Sigmoid colon (tissue), 6 donors: ENCODE measurements at regions not wholly inside any gene's neighbourhood (a gene's known extent, or its start where the extent isn't known, plus 50 kb on each side); places are given as distances from the start of the nearest gene placed in this dataset.

Experiments used
- DNase-seq: peaks from one replicate; pipeline ENCODE4 v3.0.0-alpha.2; 2019
- H3K27ac ChIP-seq, 4 donors: fragments of 200-600 bp; sonication (generic); one replicate each; pipeline ENCODE4 v1.5.1; 2016 to 2019; ENCODE audit warnings: mild to moderate bottlenecking in 1 of 4
- H3K27me3 ChIP-seq, 3 donors: fragments of 200-600 bp; sonication (generic); one replicate each; pipeline ENCODE4 v1.5.1; 2019; ENCODE audit warnings: mild to moderate bottlenecking in 1 of 3
- H3K36me3 ChIP-seq, 4 donors: fragments of 200-600 bp; sonication (generic); one replicate each; pipeline ENCODE4 v1.5.1; 2016 to 2019
- H3K4me1 ChIP-seq, 4 donors: fragments of 200-600 bp; sonication (generic); one replicate each; pipeline ENCODE4 v1.5.1; 2017 to 2019
- H3K4me3 ChIP-seq, 4 donors: fragments of 200-600 bp; sonication (generic); one replicate each; pipeline ENCODE4 v1.5.1; 2017 to 2019; ENCODE audit warnings: mild to moderate bottlenecking in 2 of 4, moderate library complexity in 1 of 4
- H3K9me3 ChIP-seq, 4 donors: fragments of 200-600 bp in 3 of 4; sonication (generic) in 3 of 4; one replicate each; pipeline versions ENCODE4 v1.5.1 to v1.6.1; 2013 to 2019
- EP300 ChIP-seq, 4 donors: sonication (generic); formaldehyde crosslinking; IDR thresholded peaks; one replicate each; pipeline ENCODE4 v1.6.1; 2017; ENCODE audit warnings: antibody characterized with exemption in 4 of 4
- POLR2A ChIP-seq, 2 donors: fragments of 450-650 bp; IDR thresholded peaks; one replicate each; pipeline ENCODE4 v1.6.1; 2016; ENCODE audit warnings: antibody characterized with exemption in 2 of 2, mild to moderate bottlenecking in 2 of 2, moderate library complexity in 2 of 2
- POLR2AphosphoS5 ChIP-seq, 4 donors: sonication (generic); formaldehyde crosslinking; IDR thresholded peaks; one replicate each; pipeline ENCODE4 v1.6.1; 2017; ENCODE audit warnings: antibody characterized with exemption in 4 of 4
- WGBS, 2 donors: extraction: QIAGEN DNeasy Blood & Tissue Kit; methylation state at CpG; one replicate each; pipeline ENCODE4 v1.1.7; 2013; 5-methylcytosine and 5-hydroxymethylcytosine counted together
- intact Hi-C: fragments of 100-400 bp; cut with DNase I; formaldehyde crosslinking; loops from one replicate; pipeline ENCODE4 v1.15.1; 2023
- TF ChIP-seq, protein P1 (sequence below), 4 experiments: fragments of 450-650 bp in 3 of 4; fragments of 200-600 bp in 1 of 4; IDR thresholded peaks; one replicate each; pipeline ENCODE4 v1.5.1; 2016 to 2019; ENCODE audit warnings: antibody characterized with exemption in 4 of 4, mild to moderate bottlenecking in 3 of 4, moderate library complexity in 2 of 4
- donor health status: healthy with polysubstance abuse.
- donor health status: healthy.

DNA sequence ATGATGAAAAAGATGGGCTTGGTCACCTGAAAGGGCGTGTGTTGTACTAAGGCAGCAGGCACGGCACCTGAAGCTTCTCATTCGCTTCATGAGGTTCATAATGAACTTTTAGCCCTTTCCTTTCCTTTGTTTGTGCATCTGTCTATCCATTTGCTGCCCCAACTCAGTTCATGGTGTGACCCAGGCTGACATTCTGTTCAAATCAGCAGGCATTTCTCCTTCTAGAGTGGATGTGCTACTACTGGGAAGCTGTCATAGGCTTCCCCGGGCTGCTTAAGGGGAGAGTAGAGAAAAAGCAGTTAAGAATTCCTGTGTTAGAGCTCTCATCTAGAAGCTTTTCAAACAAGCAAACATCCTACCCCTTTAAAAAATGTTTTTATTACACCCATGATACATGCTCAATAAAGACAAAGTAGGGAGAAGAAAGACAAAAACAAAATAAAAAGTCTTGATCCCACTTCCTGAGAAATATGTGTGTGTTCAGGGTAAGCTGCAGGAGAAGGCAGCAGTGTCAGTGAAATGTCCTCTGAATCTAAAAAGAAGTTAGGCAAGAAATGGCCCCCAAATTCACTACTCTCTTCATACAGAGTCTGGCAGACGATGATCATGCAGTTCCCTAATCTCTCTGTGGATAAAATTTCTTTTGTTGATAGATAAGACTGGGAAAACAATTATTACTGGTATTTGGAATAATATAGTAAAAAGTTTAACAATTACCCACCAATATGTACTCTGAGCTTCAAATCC, 136.9 kb upstream of the PFN2 start:
- Histone ChIP-seq H3K27me3 (no peaks in the 10 kb centered on the region), H3K9me3 (no peaks in the 10 kb centered on the region), H3K4me1 (peaks cover 0 to 5% (median 0%) of the 10 kb centered on the region in 4 donors), H3K27ac (no peak overlapping the region), H3K36me3 (no peaks in the 10 kb centered on the region), H3K4me3 (no peak overlapping the region)
- TF ChIP-seq EP300 (IDR thresholded peaks at IDR 0.05) (no peak), POLR2A (IDR thresholded peaks at IDR 0.05) (no peak), POLR2AphosphoS5 (IDR thresholded peaks at IDR 0.05) (no peak)
- TF ChIP-seq, protein P1, sequence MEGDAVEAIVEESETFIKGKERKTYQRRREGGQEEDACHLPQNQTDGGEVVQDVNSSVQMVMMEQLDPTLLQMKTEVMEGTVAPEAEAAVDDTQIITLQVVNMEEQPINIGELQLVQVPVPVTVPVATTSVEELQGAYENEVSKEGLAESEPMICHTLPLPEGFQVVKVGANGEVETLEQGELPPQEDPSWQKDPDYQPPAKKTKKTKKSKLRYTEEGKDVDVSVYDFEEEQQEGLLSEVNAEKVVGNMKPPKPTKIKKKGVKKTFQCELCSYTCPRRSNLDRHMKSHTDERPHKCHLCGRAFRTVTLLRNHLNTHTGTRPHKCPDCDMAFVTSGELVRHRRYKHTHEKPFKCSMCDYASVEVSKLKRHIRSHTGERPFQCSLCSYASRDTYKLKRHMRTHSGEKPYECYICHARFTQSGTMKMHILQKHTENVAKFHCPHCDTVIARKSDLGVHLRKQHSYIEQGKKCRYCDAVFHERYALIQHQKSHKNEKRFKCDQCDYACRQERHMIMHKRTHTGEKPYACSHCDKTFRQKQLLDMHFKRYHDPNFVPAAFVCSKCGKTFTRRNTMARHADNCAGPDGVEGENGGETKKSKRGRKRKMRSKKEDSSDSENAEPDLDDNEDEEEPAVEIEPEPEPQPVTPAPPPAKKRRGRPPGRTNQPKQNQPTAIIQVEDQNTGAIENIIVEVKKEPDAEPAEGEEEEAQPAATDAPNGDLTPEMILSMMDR (IDR thresholded peaks at IDR 0.05): no peak
- no peak for DNase-seq
- intact Hi-C loops: no loop called here
- 75 to 85% methylated on average over 5 of the region's 5 CpGs for WGBS, 2 donors

DNA sequence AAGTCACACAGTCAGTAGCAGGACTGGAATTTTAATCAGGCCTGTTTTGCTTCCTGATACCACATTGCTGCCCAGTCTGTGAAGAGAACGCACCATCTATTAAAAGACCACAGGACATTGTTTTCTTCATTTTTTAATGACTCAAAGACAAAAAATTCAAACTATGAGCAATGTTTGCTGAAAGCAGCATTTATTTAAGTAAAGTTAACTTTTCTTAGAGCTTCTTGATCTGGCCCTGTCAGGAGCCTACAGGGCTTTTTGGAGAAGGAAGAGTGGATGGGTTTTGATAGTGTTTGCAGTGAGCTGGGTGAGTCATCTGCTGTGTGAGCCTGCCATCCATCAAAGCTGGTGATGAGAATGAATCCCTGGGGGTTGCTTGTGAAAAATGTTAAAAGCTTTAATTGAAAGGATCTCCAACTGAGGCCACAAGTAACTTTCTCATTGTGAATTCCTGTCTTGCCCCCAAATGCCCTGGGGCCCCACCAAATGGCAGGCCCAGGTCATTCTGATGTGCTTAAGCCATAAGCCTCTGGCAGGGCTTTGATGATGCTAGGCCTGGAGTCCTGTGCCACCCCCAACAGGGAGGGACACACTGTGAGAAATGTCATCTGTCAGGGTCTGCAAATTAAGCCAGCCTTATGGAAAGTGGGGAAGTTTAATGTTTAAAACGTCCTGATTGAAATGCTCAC, 136.2 kb upstream of the PFN2 start:
- Histone ChIP-seq H3K27ac (no peak overlapping the region), H3K4me3 (no peak overlapping the region), H3K36me3 (no peaks in the 10 kb centered on the region), H3K4me1 (peaks cover 0 to 5% (median 0%) of the 10 kb centered on the region in 4 donors), H3K9me3 (no peaks in the 10 kb centered on the region), H3K27me3 (no peaks in the 10 kb centered on the region)
- 59 to 65% methylated on average over 2 of the region's 2 CpGs for WGBS, 2 donors
- intact Hi-C loops: no loop called here
- DNase-seq: no peak
- TF ChIP-seq EP300 (IDR thresholded peaks at IDR 0.05) (no peak), POLR2A (IDR thresholded peaks at IDR 0.05) (no peak), POLR2AphosphoS5 (IDR thresholded peaks at IDR 0.05) (no peak)
- TF ChIP-seq, protein P1 (IDR thresholded peaks at IDR 0.05): no peak

DNA sequence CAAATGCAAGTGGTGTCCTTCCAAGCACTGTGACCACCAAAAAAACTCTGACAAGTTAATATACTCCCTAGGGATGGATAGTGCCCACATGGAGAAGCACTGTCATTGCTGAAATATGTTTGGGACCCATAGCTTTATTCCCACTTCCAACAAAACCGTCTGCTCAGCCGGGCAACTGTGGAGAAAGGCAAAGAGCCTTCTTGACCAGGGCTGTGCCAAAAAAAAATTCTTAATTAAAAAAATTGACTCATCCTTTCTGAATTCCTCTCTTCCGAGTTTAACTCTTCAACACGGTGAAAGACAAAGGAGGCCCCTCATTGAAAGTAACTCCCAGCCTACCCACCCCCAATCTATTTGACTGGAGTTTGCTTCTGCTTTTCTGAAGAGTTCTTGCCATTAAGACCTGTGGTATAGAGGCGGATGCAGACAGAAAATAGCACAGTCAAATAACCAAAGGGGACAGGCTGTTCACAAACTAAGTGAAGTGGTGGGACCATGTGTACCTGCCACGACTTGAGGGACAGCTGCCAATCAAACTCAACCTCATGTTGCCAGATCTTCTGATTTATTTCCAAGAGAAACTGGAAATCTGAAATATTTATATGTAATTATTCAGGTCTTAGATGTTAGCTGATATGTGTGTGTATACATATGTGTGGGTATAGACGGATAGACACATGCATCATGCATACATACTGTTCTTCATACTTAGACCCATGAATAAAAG, 135.4 kb upstream of the PFN2 start:
- TF ChIP-seq POLR2A (IDR thresholded peaks at IDR 0.05): no peak
- TF ChIP-seq POLR2AphosphoS5 (IDR thresholded peaks at IDR 0.05): no peak
- no peak for TF ChIP-seq EP300 (IDR thresholded peaks at IDR 0.05)
- TF ChIP-seq, protein P1 (IDR thresholded peaks at IDR 0.05): no peak
- Histone ChIP-seq H3K27ac (no peak overlapping the region), H3K36me3 (no peaks in the 10 kb centered on the region), H3K9me3 (no peaks in the 10 kb centered on the region), H3K27me3 (no peaks in the 10 kb centered on the region), H3K4me1 (peaks cover 0 to 5% (median 0%) of the 10 kb centered on the region in 4 donors), H3K4me3 (no peak overlapping the region)
- DNase-seq: no peak
- intact Hi-C loops: no loop called here
- WGBS, 2 donors: 86 to 90% methylated on average over 7 of the region's 7 CpGs

DNA sequence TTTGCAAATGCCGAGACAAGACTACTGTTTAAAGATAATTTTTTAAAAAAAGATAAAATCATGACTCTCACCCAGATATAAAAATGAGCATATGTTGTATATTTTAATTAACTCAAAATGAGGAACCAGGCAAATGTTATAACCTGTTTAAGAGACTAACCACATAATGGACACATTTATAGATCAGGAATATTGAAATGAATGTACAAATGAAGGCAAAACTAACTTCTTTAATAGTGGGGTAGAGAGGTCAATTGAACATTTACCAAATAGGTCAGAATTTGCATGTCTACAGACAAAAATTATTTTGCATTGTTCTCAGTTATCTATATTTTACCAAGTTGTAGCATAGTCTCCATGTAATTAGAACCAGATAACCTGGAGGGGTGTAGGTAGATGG, 134.3 kb upstream of the PFN2 start:
- H3K4me3 ChIP-seq: no peak overlapping the region
- peaks cover 0 to 5% (median 0%) of the 10 kb centered on the region in 4 donors for H3K4me1 ChIP-seq
- no peak for TF ChIP-seq POLR2AphosphoS5 (IDR thresholded peaks at IDR 0.05)
- no peak for TF ChIP-seq EP300 (IDR thresholded peaks at IDR 0.05)
- no peak for TF ChIP-seq POLR2A (IDR thresholded peaks at IDR 0.05)
- TF ChIP-seq, protein P1 (IDR thresholded peaks at IDR 0.05): no peak
- H3K36me3 ChIP-seq: no peaks in the 10 kb centered on the region
- intact Hi-C loops: no loop called here
- whole genome bisulfite sequencing, 2 donors: 94 to 96% methylated on average over 1 of the region's 1 CpG
- no peak overlapping the region for H3K27ac ChIP-seq
- no peak for DNase-seq
- H3K27me3 ChIP-seq: no peaks in the 10 kb centered on the region
- H3K9me3 ChIP-seq: no peaks in the 10 kb centered on the region
